Activated T-helper 1 cell treated with anti-CD3 and anti-CD28 coated beads, Interleukin-2, amount 50 U/mL, for 16 hours (primary cell): ENCODE measurements at regions not wholly inside any gene's neighbourhood (a gene's known extent, or its start where the extent isn't known, plus 50 kb on each side); places are given as distances from the start of the nearest gene placed in this dataset.

Source experiments
- DNase-seq, 2 donors: peaks; one replicate each; pipeline ENCODE4 v3.0.0-alpha.2; 2020; ENCODE audit warnings: low read depth in 1 of 2, low spot score in 1 of 2

- no peak for DNase-seq
Measured at GRCh38 chr17:73694491-73694890, 50.2 kb upstream of the SDK2 start.

- DNase-seq = no peak
Measured at GRCh38 chr17:73695035-73695738, 50.9 kb upstream of the SDK2 start.

- no peak for DNase-seq
Measured at GRCh38 chr17:73696251-73696650, 52.0 kb upstream of the SDK2 start.

GRCh38 chr17:73697872-73698271 lies 53.6 kb upstream of the SDK2 start:
- DNase-seq = no peak

GRCh38 chr17:73698966-73699365 lies 54.7 kb upstream of the SDK2 start:
- no peak for DNase-seq

- DNase-seq = no peak
Measured at GRCh38 chr17:73701701-73702100, 57.5 kb upstream of the SDK2 start.

- DNase-seq = no peak
Measured at GRCh38 chr17:73703192-73703591, 58.9 kb upstream of the SDK2 start.

- no peak for DNase-seq
Measured at GRCh38 chr17:73703917-73704316, 59.7 kb upstream of the SDK2 start.

- no peak for DNase-seq
Measured at GRCh38 chr17:73705594-73705993, 61.3 kb upstream of the SDK2 start.

GRCh38 chr17:73706428-73706827 lies 62.2 kb upstream of the SDK2 start:
- DNase-seq = no peak

- DNase-seq = no peak
Measured at GRCh38 chr17:73706858-73707257, 62.6 kb upstream of the SDK2 start.

GRCh38 chr17:73707358-73707757 lies 63.1 kb upstream of the SDK2 start:
- no peak for DNase-seq

GRCh38 chr17:73710095-73710592 lies 65.9 kb upstream of the SDK2 start:
- peak; percentile 22 to 28 for DNase-seq

- DNase-seq = no peak
Measured at GRCh38 chr17:73711184-73711583, 66.9 kb upstream of the SDK2 start.

- no peak for DNase-seq
Measured at GRCh38 chr17:73711916-73712315, 67.7 kb upstream of the SDK2 start.

GRCh38 chr17:73713136-73713535 lies 68.9 kb upstream of the SDK2 start:
- no peak for DNase-seq

- DNase-seq = no peak
Measured at GRCh38 chr17:73715769-73716168, 71.5 kb upstream of the SDK2 start.

GRCh38 chr17:73717690-73718089 lies 73.4 kb upstream of the SDK2 start:
- no peak for DNase-seq

GRCh38 chr17:73718362-73718761 lies 74.1 kb upstream of the SDK2 start:
- no peak for DNase-seq

GRCh38 chr17:73718912-73719311 lies 74.7 kb upstream of the SDK2 start:
- no peak for DNase-seq

- DNase-seq = no peak
Measured at GRCh38 chr17:73719588-73720071, 75.4 kb upstream of the SDK2 start.

- DNase-seq = no peak
Measured at GRCh38 chr17:73720187-73720834, 76.1 kb upstream of the SDK2 start.

GRCh38 chr17:73722165-73722564 lies 77.9 kb upstream of the SDK2 start:
- DNase-seq = no peak
